ENCODE measurements at regions not wholly inside any gene's neighbourhood (a gene's known extent, or its start where the extent isn't known, plus 50 kb on each side); places are given as distances from the start of the nearest gene placed in this dataset.
"Not testable (repeated sequence)": the region's sequence is repeated elsewhere in the genome, so short reads cannot be mapped to it uniquely, and the experiment has no call there.

DNA sequence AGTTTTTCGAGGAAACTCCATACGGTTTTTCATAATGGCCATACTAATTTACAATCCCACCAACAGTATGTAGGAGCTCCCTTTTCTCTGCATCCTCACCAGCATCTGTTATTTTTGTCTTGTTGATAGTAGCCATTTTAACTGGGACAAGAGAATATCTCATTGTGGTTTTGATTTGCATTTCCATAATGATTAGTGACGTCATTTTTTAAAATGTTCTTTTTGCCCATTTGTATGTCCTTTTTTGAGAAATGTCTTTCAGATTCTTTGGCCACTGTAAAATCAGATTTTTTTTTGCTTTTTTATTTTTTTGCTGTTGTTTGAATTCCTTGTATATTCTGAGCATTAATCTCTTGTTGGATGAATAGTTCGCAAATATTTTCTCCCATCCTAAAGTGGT is 243.9 kb downstream of the TRIML1 start:
- H3K4me3 ChIP-seq (ENCODE audit: low read depth, poor library complexity, severe bottlenecking) = no peak overlapping the region
- intact Hi-C loops (cut with DNase I; ENCODE audit: low total_unique reads) = no loop called here
- WGBS, 2 donors = 92 to 93% methylated on average over 4 of the region's 4 CpGs
- TF ChIP-seq POLR2A (IDR thresholded peaks at IDR 0.05) = no peak
- TF ChIP-seq, protein P1, sequence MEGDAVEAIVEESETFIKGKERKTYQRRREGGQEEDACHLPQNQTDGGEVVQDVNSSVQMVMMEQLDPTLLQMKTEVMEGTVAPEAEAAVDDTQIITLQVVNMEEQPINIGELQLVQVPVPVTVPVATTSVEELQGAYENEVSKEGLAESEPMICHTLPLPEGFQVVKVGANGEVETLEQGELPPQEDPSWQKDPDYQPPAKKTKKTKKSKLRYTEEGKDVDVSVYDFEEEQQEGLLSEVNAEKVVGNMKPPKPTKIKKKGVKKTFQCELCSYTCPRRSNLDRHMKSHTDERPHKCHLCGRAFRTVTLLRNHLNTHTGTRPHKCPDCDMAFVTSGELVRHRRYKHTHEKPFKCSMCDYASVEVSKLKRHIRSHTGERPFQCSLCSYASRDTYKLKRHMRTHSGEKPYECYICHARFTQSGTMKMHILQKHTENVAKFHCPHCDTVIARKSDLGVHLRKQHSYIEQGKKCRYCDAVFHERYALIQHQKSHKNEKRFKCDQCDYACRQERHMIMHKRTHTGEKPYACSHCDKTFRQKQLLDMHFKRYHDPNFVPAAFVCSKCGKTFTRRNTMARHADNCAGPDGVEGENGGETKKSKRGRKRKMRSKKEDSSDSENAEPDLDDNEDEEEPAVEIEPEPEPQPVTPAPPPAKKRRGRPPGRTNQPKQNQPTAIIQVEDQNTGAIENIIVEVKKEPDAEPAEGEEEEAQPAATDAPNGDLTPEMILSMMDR (IDR thresholded peaks at IDR 0.05) = no peak
- DNase-seq (ENCODE audit: low spot score in 2 of 2) = no peak

DNA sequence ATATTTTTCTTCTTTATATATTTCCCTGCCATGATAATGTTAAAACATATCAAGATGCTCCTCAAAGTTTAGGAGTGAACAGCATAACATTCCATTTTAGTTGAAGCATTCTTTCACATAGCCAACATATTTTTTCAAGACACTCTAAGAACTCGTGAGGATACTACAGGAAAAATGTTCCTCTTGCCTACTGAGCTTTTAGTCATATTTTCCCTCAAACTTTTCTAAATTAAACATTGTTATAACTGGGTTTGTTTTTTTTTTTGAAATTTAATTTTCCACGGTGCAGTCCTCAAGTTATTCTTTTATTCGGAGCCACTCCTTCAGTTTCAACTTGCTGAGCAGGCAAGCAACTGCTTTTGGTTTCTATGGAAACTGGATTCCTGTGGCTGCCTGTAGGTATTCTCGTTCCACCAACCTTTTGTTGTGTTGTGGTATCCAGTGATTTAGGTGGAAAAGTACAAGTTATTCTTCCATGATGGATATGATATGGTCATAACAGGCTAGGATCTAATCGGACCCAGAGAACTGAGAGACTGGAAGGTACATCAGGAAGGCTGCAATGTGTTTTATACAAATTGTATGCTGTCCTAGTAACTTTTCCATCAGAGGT is 248.0 kb downstream of the TRIML1 start:
- TF ChIP-seq POLR2A (IDR thresholded peaks at IDR 0.05) = no peak
- TF ChIP-seq, protein P1 (IDR thresholded peaks at IDR 0.05) = no peak
- no peak for DNase-seq (ENCODE audit: low spot score in 2 of 2)
- 27 to 28% methylated on average over 5 of the region's 5 CpGs for whole genome bisulfite sequencing, 2 donors
- intact Hi-C loops (cut with DNase I; ENCODE audit: low total_unique reads) = no loop called here
- no peak overlapping the region for H3K4me3 ChIP-seq (ENCODE audit: low read depth, poor library complexity, severe bottlenecking)

DNA sequence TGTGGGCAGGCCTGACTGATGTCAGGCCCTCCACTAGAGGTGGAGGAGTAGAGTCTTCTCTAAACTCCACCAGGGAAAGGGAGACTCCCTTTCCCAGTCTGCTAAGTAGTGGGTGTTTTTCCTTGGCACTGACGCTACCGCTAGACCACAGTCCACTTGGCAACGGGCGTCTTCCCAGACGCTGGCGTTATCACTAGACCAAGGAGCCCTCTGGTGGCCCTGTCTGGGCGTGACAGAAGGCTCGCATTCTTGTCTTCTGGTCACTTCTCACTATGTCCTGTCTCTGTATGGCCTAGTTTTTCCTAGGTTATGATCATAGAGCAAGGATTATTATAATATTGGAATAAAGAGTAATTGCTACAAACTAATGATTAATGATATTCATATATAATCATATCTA is 252.1 kb downstream of the TRIML1 start:
- whole genome bisulfite sequencing, 2 donors = 91% methylated on average over 8 of the region's 8 CpGs
- intact Hi-C loops (cut with DNase I; ENCODE audit: low total_unique reads); DNase-seq (ENCODE audit: low spot score in 2 of 2): not testable (repeated sequence)

DNA sequence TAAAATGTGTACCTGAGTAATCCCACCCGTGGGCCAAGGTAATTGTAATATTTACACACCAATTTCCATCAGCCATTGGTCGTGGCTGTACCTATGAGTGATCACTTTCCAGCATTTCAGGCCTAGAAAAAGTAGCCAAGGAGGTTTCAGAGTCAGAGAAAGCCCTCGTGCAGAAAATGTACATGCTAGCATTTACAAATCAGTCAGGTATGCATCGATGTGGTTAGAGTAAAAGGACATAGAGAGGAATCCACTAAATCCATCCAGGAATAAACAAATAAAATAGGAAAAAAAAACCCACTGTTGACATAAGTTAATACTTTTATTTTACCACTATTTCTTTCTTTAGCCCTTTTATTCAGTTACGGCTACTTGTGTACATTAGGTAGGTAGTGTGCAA is 256.8 kb downstream of the TRIML1 start:
- TF ChIP-seq, protein P1 (IDR thresholded peaks at IDR 0.05) = no peak
- no peak for TF ChIP-seq POLR2A (IDR thresholded peaks at IDR 0.05)

More for the DNA sequence above, 252.1 kb downstream of the TRIML1 start:
- not testable (repeated sequence) for H3K4me3 ChIP-seq (ENCODE audit: low read depth, poor library complexity, severe bottlenecking)

DNA sequence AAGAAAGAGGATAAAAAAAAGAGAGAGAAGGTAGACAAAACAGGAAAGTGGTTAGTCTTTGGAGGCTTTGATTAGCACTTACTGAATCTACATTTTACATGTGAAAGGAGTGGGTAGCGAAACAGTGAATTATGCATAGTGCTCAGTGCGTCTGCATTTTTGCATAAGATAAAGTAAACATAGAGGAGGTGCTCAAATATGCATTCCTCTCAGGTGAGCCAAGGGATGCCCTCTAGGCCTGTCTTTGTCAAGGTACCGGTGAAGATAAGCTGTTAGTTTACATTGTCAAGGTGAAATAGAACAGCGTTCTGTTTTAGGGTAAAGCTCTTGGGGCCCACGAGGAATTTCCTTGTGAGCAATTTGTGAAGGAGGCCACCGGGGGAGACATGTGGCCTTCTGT is 260.6 kb downstream of the TRIML1 start:
- intact Hi-C loops (cut with DNase I; ENCODE audit: low total_unique reads) = no loop called here
- TF ChIP-seq POLR2A (IDR thresholded peaks at IDR 0.05) = no peak
- TF ChIP-seq, protein P1 (IDR thresholded peaks at IDR 0.05) = no peak
- H3K4me3 ChIP-seq (ENCODE audit: low read depth, poor library complexity, severe bottlenecking) = no peak overlapping the region
- DNase-seq (ENCODE audit: low spot score in 2 of 2) = no peak
- 37 to 46% methylated on average over 6 of the region's 6 CpGs for WGBS, 2 donors

More for the DNA sequence above, 256.8 kb downstream of the TRIML1 start:
- intact Hi-C loops (cut with DNase I; ENCODE audit: low total_unique reads) = no loop called here
- WGBS, 2 donors = 76 to 77% methylated on average over 5 of the region's 5 CpGs
- H3K4me3 ChIP-seq (ENCODE audit: low read depth, poor library complexity, severe bottlenecking) = no peak overlapping the region
- DNase-seq (ENCODE audit: low spot score in 2 of 2) = no peak

DNA sequence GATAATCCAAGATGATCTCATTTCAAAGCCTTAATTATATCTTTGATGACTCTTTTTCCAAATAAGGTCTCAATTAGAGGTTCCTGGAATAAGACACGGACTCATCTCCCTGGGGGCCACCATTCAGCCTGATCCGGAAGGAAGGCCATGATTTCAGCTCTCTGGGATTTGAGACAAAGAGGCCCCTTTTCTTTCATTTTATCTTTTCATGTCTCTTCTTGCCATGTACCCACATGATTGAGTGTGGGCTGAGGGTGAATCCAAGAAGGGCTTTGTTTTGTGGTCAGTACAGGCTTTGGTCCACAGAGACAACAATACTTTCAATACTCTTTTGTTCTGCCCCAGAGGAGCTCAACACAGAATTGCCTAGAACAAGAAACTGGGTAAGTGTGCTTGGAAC is 261.2 kb downstream of the TRIML1 start:
- TF ChIP-seq, protein P1 (IDR thresholded peaks at IDR 0.05) = no peak
- TF ChIP-seq POLR2A (IDR thresholded peaks at IDR 0.05) = no peak
- intact Hi-C loops (cut with DNase I; ENCODE audit: low total_unique reads) = no loop called here
- DNase-seq (ENCODE audit: low spot score in 2 of 2) = no peak
- WGBS, 2 donors = 20 to 22% methylated on average over 2 of the region's 2 CpGs
- no peak overlapping the region for H3K4me3 ChIP-seq (ENCODE audit: low read depth, poor library complexity, severe bottlenecking)

Data from lower leg skin (tissue), 4 donors.